ENCODE measurements at regions not wholly inside any gene's neighbourhood (a gene's known extent, or its start where the extent isn't known, plus 50 kb on each side); places are given as distances from the start of the nearest gene placed in this dataset.

DNA sequence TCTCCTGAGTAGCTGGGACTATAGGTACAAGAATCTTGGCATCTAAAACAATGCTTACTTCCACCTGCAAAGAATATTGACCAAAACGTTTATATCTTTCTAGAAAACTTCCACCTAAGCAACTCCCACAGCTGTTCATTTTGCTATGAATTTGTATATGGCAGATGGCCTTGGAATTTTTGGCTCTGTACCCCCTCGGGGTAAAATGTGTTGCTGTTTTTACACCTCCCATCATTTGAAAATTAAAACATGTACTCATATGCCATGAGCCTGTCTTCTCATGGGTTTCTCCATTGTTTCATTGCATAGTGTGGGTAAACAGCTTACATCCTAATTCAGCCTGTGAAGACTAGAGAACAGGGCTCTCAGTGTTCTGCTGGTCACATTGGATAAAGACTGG is 853.6 kb upstream of the SOX11 start:
- TF ChIP-seq, protein P1, sequence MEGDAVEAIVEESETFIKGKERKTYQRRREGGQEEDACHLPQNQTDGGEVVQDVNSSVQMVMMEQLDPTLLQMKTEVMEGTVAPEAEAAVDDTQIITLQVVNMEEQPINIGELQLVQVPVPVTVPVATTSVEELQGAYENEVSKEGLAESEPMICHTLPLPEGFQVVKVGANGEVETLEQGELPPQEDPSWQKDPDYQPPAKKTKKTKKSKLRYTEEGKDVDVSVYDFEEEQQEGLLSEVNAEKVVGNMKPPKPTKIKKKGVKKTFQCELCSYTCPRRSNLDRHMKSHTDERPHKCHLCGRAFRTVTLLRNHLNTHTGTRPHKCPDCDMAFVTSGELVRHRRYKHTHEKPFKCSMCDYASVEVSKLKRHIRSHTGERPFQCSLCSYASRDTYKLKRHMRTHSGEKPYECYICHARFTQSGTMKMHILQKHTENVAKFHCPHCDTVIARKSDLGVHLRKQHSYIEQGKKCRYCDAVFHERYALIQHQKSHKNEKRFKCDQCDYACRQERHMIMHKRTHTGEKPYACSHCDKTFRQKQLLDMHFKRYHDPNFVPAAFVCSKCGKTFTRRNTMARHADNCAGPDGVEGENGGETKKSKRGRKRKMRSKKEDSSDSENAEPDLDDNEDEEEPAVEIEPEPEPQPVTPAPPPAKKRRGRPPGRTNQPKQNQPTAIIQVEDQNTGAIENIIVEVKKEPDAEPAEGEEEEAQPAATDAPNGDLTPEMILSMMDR (IDR thresholded peaks at IDR 0.05; ENCODE audit: low read depth, low read length), result no peak
- DNase-seq (ENCODE audit: low read depth in 2 of 2), result no peak
- no peak overlapping the region for H3K4me3 ChIP-seq (replicated peaks in 1 of 2; ENCODE audit: low read depth in 2 of 2, low read length in 2 of 2)

DNA sequence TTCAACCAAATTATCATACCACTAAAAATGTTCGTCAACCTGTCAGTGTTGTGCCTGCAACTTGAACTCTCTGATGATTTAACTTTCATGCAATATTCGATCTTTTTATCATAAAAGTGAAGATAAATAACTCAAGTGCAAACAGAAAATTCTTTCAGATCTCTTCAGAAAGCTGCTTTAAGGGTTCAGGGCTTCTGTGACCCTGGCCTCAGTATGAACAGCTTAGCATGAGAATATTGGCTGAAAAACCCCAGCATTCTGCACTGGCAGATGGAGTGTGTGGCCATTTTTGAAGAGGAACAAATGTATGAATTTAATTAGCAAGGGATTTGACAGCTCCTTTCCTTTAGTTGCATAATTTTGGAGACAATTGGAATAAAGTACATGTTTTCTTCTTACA is 851.4 kb upstream of the SOX11 start:
- DNase-seq (ENCODE audit: low read depth in 2 of 2), result no peak
- TF ChIP-seq, protein P1 (IDR thresholded peaks at IDR 0.05; ENCODE audit: low read depth, low read length), result no peak
- no peak overlapping the region for H3K4me3 ChIP-seq (replicated peaks in 1 of 2; ENCODE audit: low read depth in 2 of 2, low read length in 2 of 2)

DNA sequence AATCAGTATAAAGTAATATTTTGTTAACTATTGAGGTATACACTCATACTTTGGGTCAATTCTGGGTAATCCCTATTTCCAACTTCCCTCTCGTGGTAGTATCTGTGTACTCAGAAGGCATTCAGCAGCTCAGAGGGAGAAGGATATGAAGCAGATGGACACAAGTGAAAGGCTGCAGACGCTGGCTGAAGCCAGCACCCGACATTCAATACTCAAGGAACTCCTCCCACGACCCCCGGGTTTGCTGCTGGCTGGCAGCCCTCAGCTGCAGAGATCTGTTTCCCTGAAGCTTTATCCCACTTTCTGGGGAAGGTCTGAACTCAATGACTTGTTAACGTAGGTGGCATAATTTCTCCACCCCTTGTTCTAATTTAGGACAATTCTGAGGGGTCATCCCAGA is 847.3 kb upstream of the SOX11 start:
- TF ChIP-seq, protein P1 (IDR thresholded peaks at IDR 0.05; ENCODE audit: low read depth, low read length), result no peak
- H3K4me3 ChIP-seq (replicated peaks in 1 of 2; ENCODE audit: low read depth in 2 of 2, low read length in 2 of 2), result no peak overlapping the region
- DNase-seq (ENCODE audit: low read depth in 2 of 2), result no peak

DNA sequence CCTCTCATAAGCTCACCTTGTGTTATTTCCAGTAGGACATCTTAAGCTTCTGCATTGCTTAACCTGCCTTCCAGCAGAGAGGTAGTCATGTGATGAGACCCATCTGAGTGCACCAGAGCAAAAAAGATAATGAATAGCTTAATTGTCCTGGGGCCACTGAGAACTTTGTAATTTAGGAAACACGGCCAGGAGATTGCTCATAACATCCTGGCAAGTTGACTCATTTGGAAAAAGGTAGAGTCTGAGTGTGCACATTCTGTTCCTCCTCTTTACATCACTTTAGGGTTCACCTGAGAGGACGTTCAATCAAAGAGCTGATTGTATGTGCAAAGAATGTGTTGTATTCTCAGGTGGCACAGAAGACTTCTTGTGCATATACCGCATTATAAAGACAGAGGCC is 830.2 kb upstream of the SOX11 start:
- no peak for DNase-seq (ENCODE audit: low read depth in 2 of 2)
- H3K4me3 ChIP-seq (replicated peaks in 1 of 2; ENCODE audit: low read depth in 2 of 2, low read length in 2 of 2), result no peak overlapping the region
- TF ChIP-seq, protein P1 (IDR thresholded peaks at IDR 0.05; ENCODE audit: low read depth, low read length), result no peak

DNA sequence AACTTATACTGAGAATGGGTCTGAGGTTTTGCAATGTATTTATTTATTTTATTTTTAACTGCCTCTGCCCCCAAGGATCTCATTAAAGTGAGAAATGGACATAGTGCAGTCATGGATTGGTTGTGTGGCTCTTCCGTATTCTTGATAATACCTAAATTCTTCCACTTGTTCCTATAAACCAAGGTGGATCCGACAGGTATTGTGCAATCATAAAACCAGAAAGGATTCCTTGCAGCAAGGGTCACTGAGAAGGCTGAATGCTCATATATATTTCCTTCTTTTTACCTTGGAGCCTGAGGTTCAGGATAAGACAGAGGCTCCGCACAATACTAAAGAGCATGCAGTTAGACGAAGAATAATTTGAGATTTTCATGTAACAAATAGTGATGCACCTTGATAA is 826.0 kb upstream of the SOX11 start:
- no peak overlapping the region for H3K4me3 ChIP-seq (replicated peaks in 1 of 2; ENCODE audit: low read depth in 2 of 2, low read length in 2 of 2)
- TF ChIP-seq, protein P1 (IDR thresholded peaks at IDR 0.05; ENCODE audit: low read depth, low read length), result no peak
- no peak for DNase-seq (ENCODE audit: low read depth in 2 of 2)

DNA sequence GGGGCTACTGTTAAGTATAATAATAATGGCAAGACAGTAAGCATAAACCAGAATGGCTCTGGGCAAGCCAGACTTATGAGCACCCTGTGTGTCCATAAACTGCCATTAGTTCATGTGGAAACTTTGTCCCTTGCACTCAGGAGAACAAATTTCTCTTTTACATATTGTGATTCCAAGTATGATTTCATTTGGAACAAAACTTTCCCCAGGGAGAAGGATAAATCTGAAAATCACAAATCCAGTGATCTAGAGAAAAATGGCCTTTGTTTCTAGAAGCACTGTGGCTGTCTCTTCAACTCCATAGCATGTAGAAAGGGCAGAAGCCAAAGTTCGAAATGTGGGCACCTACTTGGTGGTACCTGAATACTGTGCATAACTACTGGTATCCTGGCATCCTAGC is 823.7 kb upstream of the SOX11 start:
- DNase-seq (ENCODE audit: low read depth in 2 of 2), result no peak
- H3K4me3 ChIP-seq (replicated peaks in 1 of 2; ENCODE audit: low read depth in 2 of 2, low read length in 2 of 2), result no peak overlapping the region
- TF ChIP-seq, protein P1 (IDR thresholded peaks at IDR 0.05; ENCODE audit: low read depth, low read length), result no peak

DNA sequence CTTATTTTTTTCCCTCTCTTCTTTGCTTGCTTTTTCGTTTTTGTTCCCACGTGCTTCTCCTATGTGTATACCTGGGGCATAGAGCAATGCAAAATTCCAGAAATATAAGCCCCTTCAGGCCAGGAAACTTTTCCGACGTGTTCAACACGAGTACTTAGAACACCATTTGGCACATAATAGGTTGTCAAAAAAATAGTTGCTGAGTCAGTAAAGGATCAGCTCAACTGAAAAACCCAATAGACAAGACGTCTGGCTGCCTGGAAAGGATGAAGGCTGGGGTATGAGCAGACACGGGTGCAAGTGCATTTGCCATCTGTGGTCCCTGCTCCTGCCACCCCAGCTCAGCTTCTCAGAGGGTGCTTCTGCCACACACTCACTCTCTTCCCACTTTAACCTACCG is 823.0 kb upstream of the SOX11 start:
- H3K4me3 ChIP-seq (replicated peaks in 1 of 2; ENCODE audit: low read depth in 2 of 2, low read length in 2 of 2), result no peak overlapping the region
- TF ChIP-seq, protein P1 (IDR thresholded peaks at IDR 0.05; ENCODE audit: low read depth, low read length), result no peak
- no peak for DNase-seq (ENCODE audit: low read depth in 2 of 2)

Measured in cardiac fibroblast (primary cell).